Esophagus squamous epithelium (tissue), 5 donors: ENCODE measurements at regions not wholly inside any gene's neighbourhood (a gene's known extent, or its start where the extent isn't known, plus 50 kb on each side); places are given as distances from the start of the nearest gene placed in this dataset.
A peak's percentile ranks its signal among the peaks of the same experiment; 100 is the strongest.
"Not testable (repeated sequence)": the region's sequence is repeated elsewhere in the genome, so short reads cannot be mapped to it uniquely, and the experiment has no call there.

ENCODE experiments used
- DNase-seq: peaks from one replicate; lab custom pipeline; 2025; lab: John Stamatoyannopoulos, UW
- H3K27ac ChIP-seq, 4 donors: fragments of 200-600 bp; sonication (generic); one replicate each; pipeline ENCODE4 v1.5.1; 2016 to 2019; ENCODE audit warnings: mild to moderate bottlenecking in 1 of 4
- H3K27me3 ChIP-seq, 4 donors: fragments of 200-600 bp; sonication (generic); 1 replicate in 3 of 4; 2 replicates in 1 of 4; pipeline versions ENCODE4 v1.5.1 to v1.6.0; 2017 to 2021; ENCODE audit warnings: antibody characterized with exemption in 1 of 4
- H3K36me3 ChIP-seq, 3 donors: fragments of 200-600 bp; sonication (generic); one replicate each; pipeline ENCODE4 v1.5.1; 2016 to 2019
- H3K4me1 ChIP-seq, 3 donors: fragments of 200-600 bp; sonication (generic); one replicate each; pipeline ENCODE4 v1.5.1; 2017 to 2019
- H3K4me3 ChIP-seq, 4 donors: fragments of 200-600 bp; sonication (generic); 1 replicate in 3 of 4; 2 replicates in 1 of 4; pipeline ENCODE4 v1.5.1; 2016 to 2019; ENCODE audit warnings: mild to moderate bottlenecking in 2 of 4, moderate library complexity in 1 of 4
- H3K9me3 ChIP-seq, 3 donors: fragments of 200-600 bp; sonication (generic); one replicate each; pipeline ENCODE4 v1.5.1; 2016 to 2019
- POLR2A ChIP-seq, 4 donors: fragments of 450-650 bp; IDR thresholded peaks; one replicate each; pipeline ENCODE4 v1.6.1; 2017; ENCODE audit warnings: antibody characterized with exemption in 4 of 4, mild to moderate bottlenecking in 4 of 4, moderate library complexity in 3 of 4
- WGBS, 2 donors: methylation state at CpG; one replicate each; pipeline ENCODE4 v1.1.5; 2018; 5-methylcytosine and 5-hydroxymethylcytosine counted together
- intact Hi-C: fragments of 100-400 bp; cut with DNase I; formaldehyde crosslinking; loops from one replicate; pipeline ENCODE4 v1.15.0; 2022
- TF ChIP-seq, protein P1 (sequence below), 6 experiments: fragments of 450-650 bp in 4 of 6; fragments of 200-600 bp in 2 of 6; sonication (generic) in 2 of 6; IDR thresholded peaks; one replicate each; pipeline ENCODE4 v1.5.1; 2016 to 2019; ENCODE audit warnings: antibody characterized with exemption in 6 of 6, mild to moderate bottlenecking in 4 of 6, moderate library complexity in 4 of 6
- donor health status: DM: yes; HTN: yes; CAD: no.

DNA sequence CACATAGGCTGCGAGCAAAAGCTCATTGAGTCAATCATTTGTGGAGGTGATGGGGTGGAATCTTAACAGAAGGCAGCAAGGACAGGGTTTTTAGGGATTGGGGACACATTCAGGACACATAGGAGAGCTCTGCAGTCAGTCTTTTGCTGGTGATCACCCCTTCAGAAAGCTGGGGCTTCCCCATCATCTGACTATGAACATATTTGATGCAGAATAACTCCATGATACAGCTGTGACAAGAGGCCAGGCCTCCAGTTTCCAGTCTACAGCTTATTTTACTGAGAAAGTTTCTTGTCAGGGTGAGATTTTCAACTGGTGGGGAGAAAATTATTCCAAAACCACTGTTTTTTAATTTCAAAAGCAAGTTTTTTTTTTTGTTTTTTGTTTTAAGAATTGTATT is 134.2 kb downstream of the TMEM30B start:
- Histone ChIP-seq H3K4me3 (no peak overlapping the region), H3K27ac (peak overlapping the region in 1 of 4 donors; percentile 22), H3K36me3 (no peaks in the 10 kb centered on the region), H3K4me1 (peaks cover 0 to 38% (median 12%) of the 10 kb centered on the region in 3 donors), H3K27me3 (no peaks in the 10 kb centered on the region), H3K9me3 (peaks cover 0 to 6% (median 0%) of the 10 kb centered on the region in 3 donors)
- intact Hi-C loops: no loop called here
- WGBS, 2 donors: 93 to 100% methylated on average over 1 of the region's 1 CpG
- DNase-seq: no peak
- TF ChIP-seq, protein P1, sequence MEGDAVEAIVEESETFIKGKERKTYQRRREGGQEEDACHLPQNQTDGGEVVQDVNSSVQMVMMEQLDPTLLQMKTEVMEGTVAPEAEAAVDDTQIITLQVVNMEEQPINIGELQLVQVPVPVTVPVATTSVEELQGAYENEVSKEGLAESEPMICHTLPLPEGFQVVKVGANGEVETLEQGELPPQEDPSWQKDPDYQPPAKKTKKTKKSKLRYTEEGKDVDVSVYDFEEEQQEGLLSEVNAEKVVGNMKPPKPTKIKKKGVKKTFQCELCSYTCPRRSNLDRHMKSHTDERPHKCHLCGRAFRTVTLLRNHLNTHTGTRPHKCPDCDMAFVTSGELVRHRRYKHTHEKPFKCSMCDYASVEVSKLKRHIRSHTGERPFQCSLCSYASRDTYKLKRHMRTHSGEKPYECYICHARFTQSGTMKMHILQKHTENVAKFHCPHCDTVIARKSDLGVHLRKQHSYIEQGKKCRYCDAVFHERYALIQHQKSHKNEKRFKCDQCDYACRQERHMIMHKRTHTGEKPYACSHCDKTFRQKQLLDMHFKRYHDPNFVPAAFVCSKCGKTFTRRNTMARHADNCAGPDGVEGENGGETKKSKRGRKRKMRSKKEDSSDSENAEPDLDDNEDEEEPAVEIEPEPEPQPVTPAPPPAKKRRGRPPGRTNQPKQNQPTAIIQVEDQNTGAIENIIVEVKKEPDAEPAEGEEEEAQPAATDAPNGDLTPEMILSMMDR (IDR thresholded peaks at IDR 0.05): no peak
- no peak for TF ChIP-seq POLR2A (IDR thresholded peaks at IDR 0.05)

DNA sequence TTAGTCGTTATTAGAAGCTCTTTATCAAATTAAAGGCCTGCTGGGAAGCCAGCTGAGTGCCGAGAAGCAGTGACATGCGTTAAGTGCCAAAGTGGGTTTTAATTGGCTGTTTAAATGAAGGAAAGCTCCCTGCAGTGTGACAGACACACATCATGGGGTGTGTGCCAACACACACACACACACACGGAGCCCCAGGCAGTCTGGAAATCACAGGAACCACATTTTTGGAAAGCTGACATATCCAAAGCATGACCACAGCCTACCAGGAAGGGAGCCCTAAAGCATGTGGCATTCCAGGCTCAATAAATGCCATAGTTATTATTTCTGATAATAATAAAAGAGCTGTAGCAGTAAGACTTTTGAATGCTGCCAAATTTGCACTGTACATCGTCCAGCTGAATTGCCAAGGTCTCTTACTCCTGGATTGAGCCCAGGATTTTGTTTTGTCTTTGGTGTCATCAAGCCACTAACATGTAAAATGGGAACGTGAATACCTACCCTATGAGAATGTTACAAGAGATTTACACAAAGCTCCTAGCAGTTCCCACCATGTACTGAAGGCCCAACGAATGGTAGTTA is 135.1 kb downstream of the TMEM30B start:
- no peak for DNase-seq
- H3K36me3 ChIP-seq: no peaks in the 10 kb centered on the region
- TF ChIP-seq, protein P1 (IDR thresholded peaks at IDR 0.05): no peak
- TF ChIP-seq POLR2A (IDR thresholded peaks at IDR 0.05): no peak

DNA sequence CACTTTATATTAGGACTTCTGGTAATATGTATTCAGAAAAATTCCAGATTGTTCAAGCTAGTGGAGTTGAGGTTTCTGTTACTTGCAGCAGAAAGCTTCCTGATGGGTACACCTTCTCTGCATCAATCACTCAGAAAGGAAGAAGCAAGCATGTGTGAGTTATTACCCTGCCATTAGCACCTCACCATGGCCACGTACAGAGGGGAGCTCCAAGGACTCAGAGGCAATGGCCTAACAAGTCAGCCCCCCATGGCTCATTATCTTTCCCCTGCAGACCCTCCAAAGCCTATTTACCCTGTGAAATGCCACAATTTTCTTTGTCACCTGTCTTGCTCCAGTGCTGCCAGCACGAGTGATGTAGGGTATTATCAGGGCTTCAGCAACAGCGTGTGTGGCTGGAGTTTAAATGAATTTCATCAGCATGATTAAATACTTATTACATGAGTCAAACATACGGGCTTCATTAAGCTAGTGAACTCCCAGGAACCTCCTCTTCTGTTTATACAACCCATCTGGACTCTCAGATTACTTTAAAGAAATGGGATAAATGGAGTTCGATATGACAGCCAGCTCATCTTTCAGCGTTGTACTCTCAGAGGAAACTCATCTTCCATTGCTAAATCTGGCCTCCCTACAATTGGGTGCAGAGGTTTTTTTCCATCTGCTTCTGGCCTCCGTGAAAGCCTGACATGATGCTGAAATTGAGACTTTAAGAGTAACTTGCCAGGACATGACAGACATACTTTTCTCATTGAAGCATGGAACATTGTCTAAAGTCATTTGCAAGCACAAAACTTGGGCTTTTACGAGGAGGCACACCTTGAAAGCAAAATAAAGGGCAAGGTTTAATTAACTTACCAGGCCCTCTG is 135.9 kb downstream of the TMEM30B start:
- H3K9me3 ChIP-seq: peaks cover 0 to 6% (median 0%) of the 10 kb centered on the region in 3 donors
- peaks cover 0 to 38% (median 12%) of the 10 kb centered on the region in 3 donors for H3K4me1 ChIP-seq
- WGBS, 2 donors: 27 to 28% methylated on average over 7 to 8 of the region's 8 CpGs
- H3K27me3 ChIP-seq: no peaks in the 10 kb centered on the region
- H3K4me3 ChIP-seq: no peak overlapping the region
- H3K36me3 ChIP-seq: no peaks in the 10 kb centered on the region
- peak overlapping the region; percentile 37 to 79 (median 60) for H3K27ac ChIP-seq
- intact Hi-C loops: no loop called here
- DNase-seq: no peak
- TF ChIP-seq, protein P1 (IDR thresholded peaks at IDR 0.05): no peak
- TF ChIP-seq POLR2A (IDR thresholded peaks at IDR 0.05): no peak

More for the DNA sequence above, 135.1 kb downstream of the TMEM30B start:
- Histone ChIP-seq H3K4me3 (no peak overlapping the region), H3K9me3 (peaks cover 0 to 6% (median 0%) of the 10 kb centered on the region in 3 donors), H3K4me1 (peaks cover 0 to 38% (median 12%) of the 10 kb centered on the region in 3 donors), H3K27ac (peak overlapping the region; percentile 37 to 79 (median 60)), H3K27me3 (no peaks in the 10 kb centered on the region)
- intact Hi-C loops: no loop called here
- WGBS, 2 donors: 28 to 32% methylated on average over 7 of the region's 7 CpGs

DNA sequence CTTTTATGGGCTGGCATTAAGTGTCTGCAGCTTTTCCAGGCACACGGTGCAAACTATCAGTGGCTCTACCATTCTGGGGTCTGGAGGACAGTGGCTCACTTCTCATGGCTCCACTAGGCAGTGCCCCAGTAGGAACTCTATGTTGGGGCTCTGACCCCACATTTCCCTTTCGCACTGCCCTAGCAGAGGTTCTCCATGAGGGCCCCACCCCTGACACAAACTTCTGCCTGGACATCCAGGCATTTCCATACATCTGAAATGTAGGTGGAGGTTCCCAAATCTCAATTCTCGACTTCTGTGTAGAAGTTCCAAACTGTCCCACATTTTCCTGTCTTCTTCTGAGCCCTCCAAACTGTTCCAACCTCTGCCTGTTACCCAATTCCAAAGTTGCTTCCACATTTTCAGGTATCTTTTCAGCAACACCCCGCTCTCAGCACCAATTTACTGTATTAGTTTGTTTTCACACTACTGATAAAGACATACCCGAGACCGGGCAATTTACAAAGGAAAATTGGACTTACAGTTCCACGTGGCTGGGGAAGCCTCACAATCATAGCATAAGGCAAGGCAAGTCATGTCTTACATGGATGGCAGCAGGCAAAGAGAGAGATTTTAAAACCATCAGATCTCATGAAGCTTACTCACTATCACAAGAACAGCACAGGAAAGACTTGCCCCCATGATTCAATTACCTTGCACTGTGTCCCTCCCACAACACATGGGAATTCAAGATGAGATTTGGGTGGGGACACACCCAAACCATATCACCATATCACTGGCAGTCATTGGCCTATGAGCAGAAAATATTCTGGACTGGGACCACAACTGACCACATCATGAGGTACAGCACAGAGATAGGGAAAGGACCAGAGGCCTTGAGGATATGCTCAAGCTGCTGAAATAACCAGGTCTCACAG is 136.8 kb downstream of the TMEM30B start:
- H3K27me3 ChIP-seq, H3K4me3 ChIP-seq, intact Hi-C loops, H3K36me3 ChIP-seq, H3K9me3 ChIP-seq, DNase-seq: not testable (repeated sequence)
- peaks cover 0 to 38% (median 12%) of the 10 kb centered on the region in 3 donors for H3K4me1 ChIP-seq
- WGBS, 2 donors: 87 to 91% methylated on average over 7 of the region's 7 CpGs
- peak overlapping the region in 2 of 4 donors; percentile 71 to 79 for H3K27ac ChIP-seq

DNA sequence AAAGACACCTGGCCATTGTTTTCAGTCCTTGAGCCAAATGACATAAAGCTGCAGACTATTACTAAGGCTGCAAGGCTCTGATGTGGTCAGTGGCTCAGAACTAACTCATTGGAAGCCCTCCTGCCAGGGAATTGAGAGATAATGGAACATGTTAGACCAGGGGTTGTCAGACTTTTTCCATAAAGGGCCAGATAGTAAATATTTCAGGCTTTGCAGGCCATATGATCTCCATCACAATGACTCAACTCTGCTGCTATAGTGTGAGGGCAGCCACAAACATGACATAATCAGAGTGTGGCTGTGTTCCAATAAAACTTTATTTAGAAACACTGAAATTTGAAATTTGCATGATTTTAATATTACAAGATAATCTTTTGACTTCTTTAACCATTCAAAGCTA is 140.3 kb downstream of the TMEM30B start:
- DNase-seq: no peak
- no peak overlapping the region for H3K27ac ChIP-seq
- intact Hi-C loops: no loop called here

More for the DNA sequence above, 140.3 kb downstream of the TMEM30B start:
- H3K36me3 ChIP-seq: no peaks in the 10 kb centered on the region
- H3K27me3 ChIP-seq: no peaks in the 10 kb centered on the region
- no peak for TF ChIP-seq POLR2A (IDR thresholded peaks at IDR 0.05)
- TF ChIP-seq, protein P1 (IDR thresholded peaks at IDR 0.05): no peak
- peaks cover 0 to 17% (median 6%) of the 10 kb centered on the region in 3 donors for H3K4me1 ChIP-seq
- H3K9me3 ChIP-seq: peaks cover 0 to 6% (median 0%) of the 10 kb centered on the region in 3 donors
- no peak overlapping the region for H3K4me3 ChIP-seq
